ENCODE measurements at regions not wholly inside any gene's neighbourhood (a gene's known extent, or its start where the extent isn't known, plus 50 kb on each side); places are given as distances from the start of the nearest gene placed in this dataset.

DNA sequence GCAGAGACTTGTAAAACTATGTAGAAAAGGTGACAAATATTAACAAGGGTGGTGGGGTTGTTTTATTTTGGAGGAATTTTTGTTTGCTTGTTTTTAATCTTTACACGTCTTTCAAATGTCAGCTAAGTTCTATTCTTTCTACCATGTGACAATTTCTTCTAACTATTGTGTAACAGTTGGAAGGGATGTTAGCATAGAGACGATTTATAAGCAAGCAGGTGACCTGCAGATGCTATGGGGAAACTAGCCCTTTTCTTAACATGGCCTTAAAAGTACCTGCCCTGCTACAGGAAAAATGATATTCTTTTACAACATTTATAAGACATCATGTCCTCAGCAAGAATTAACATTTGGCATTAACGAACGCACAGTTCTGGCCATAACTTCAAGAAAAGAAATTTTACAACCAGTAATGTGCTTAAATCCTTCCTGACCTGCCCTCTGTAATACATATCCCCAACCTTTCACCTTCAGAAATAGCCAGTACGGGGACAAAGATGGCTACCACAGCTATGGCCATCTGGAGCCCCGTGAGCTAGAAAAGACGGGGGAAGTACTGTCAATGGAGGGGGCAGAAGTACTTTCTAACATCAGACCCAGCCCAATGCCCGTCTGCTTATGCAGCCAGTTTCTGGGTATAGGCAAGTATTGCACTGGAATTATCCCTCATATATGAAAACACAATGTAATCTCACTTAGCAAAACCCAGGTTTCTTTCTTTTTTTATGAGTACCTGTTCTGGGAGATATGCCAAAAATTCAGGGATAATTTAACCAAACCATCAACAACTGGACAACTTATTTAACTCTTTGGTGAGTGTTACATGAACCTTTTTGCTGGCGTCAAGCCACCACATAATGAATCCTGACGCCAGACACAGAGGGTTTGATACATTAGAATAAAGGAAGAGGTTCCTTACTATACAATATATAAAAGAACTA lies 67.7 kb upstream of the NR2F2 start:
- ATAC-seq (no peak), DNase-seq (no peak)
- no peak overlapping the region for H3K4me3 ChIP-seq

DNA sequence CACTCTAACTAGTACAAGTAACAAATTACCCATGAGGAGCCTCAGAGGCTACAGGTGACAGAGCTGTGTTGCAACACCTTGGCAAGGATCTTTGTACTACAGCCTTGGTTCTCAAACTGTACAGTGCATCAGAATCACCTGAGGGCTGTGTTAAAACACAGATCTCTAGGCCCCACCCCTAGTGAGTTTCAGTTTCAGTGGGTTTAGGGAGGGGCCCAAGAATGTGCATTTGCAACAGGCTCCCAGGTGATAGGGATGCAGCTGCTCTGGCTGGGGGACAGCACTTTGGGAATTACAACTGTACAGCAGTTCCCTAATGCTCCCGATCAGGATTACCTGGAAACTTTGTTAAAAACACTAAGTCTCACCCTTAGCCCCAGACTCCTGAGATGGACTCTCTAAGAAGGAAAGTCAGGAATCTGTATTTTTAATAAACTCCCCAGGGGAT lies 66.1 kb upstream of the NR2F2 start:
- intact Hi-C loops (cut with DNase I): no loop called here
- H3K4me1 ChIP-seq: peaks cover 45% of the 10 kb centered on the region
- 50 to 69% methylated on average over 1 of the region's 1 CpG for WGBS, 2 donors
- H3K27me3 ChIP-seq: no peaks in the 10 kb centered on the region
- DNase-seq (peak; percentile 45 to 83 (median 64)), ATAC-seq (peak; percentile 89)
- no peaks in the 10 kb centered on the region for H3K36me3 ChIP-seq (replicated peaks in 1 of 2; ENCODE audit: insufficient read depth in 1 of 2, low read depth in 2 of 2)
- H3K4me3 ChIP-seq: no peak overlapping the region
- no peaks in the 10 kb centered on the region for H3K9me3 ChIP-seq
- TF ChIP-seq POLR2A (IDR thresholded peaks at IDR 0.05): peak in 1 of 3 donors; percentile 30
- TF ChIP-seq, protein P1, sequence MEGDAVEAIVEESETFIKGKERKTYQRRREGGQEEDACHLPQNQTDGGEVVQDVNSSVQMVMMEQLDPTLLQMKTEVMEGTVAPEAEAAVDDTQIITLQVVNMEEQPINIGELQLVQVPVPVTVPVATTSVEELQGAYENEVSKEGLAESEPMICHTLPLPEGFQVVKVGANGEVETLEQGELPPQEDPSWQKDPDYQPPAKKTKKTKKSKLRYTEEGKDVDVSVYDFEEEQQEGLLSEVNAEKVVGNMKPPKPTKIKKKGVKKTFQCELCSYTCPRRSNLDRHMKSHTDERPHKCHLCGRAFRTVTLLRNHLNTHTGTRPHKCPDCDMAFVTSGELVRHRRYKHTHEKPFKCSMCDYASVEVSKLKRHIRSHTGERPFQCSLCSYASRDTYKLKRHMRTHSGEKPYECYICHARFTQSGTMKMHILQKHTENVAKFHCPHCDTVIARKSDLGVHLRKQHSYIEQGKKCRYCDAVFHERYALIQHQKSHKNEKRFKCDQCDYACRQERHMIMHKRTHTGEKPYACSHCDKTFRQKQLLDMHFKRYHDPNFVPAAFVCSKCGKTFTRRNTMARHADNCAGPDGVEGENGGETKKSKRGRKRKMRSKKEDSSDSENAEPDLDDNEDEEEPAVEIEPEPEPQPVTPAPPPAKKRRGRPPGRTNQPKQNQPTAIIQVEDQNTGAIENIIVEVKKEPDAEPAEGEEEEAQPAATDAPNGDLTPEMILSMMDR (IDR thresholded peaks at IDR 0.05): no peak
- peak overlapping the region; percentile 49 to 77 (median 73) for H3K27ac ChIP-seq

More for the DNA sequence above, 67.7 kb upstream of the NR2F2 start:
- Histone ChIP-seq H3K4me1 (peaks cover 45% of the 10 kb centered on the region), H3K36me3 (replicated peaks in 1 of 2; ENCODE audit: insufficient read depth in 1 of 2, low read depth in 2 of 2) (no peaks in the 10 kb centered on the region), H3K27me3 (no peaks in the 10 kb centered on the region), H3K9me3 (no peaks in the 10 kb centered on the region), H3K27ac (peak overlapping the region in 3 of 4 donors; percentile 21 to 77 (median 76))
- TF ChIP-seq POLR2A (IDR thresholded peaks at IDR 0.05): no peak
- TF ChIP-seq, protein P1 (IDR thresholded peaks at IDR 0.05): no peak
- 63 to 71% methylated on average over 10 of the region's 10 CpGs for WGBS, 2 donors
- intact Hi-C loops (cut with DNase I): no loop called here

DNA sequence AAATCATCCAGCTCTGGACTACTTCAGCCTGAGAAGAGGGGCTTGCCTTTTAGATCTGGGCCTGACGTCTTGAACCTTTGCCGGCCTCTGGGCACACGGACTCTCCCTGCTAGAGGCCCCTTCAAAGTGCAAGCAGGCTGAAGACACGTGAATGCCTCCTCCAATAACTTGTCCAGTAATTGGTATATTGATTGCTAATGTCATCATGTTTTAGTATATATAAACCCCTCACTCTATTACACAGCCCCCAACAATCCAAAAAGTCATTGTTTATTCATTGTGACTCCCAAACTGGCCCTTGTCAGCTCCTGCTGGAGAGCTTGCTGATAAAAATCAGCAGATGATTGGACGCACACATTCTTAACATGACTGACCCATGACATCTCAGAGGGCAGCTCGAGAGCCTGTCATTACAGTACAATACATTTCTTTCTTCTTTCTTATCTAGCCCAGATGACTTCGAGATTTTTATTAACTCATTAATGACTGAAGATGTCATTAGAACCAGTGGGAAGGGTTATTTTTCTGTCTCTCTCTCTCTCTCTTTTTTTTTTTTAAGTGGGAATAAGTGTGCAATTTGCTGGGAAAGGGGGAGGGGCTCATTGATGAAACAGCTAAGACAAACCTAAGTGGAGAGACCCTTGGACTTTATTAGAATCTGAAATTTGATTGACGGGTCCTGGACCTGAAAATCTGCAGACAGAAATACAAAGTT lies 65.5 kb upstream of the NR2F2 start:
- Histone ChIP-seq H3K4me3 (no peak overlapping the region), H3K27ac (peak overlapping the region; percentile 49 to 77 (median 73)), H3K4me1 (peaks cover 45% of the 10 kb centered on the region), H3K9me3 (no peaks in the 10 kb centered on the region), H3K27me3 (no peaks in the 10 kb centered on the region), H3K36me3 (replicated peaks in 1 of 2; ENCODE audit: insufficient read depth in 1 of 2, low read depth in 2 of 2) (no peaks in the 10 kb centered on the region)
- TF ChIP-seq, protein P1 (IDR thresholded peaks at IDR 0.05): no peak
- TF ChIP-seq POLR2A (IDR thresholded peaks at IDR 0.05): no peak
- intact Hi-C loops (cut with DNase I): no loop called here
- ATAC-seq (peak; percentile 71), DNase-seq (peak in 1 of 4 donors; percentile 15)
- 34 to 55% methylated on average over 8 of the region's 8 CpGs for WGBS, 2 donors

DNA sequence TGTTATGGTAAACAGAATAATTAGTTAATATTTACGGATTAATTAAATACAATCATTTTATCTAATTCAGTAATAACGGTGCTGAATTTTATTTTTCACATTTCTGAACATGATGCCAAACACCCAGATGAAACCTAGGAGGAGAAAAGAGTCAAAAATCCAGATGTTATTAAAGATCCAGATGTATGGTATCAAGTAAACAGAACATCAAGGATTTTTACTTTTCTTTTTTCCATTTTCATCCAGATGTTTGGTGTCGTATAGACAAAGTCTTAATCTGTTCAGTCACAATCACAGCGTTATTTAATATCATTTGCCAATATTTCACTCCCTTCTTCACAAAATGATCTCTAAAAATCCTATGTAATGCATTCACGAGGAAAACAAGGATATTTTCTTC lies 64.0 kb upstream of the NR2F2 start:
- Histone ChIP-seq H3K4me3 (no peak overlapping the region), H3K27me3 (no peaks in the 10 kb centered on the region), H3K9me3 (no peaks in the 10 kb centered on the region), H3K27ac (peak overlapping the region in 2 of 4 donors; percentile 76 to 77), H3K36me3 (replicated peaks in 1 of 2; ENCODE audit: insufficient read depth in 1 of 2, low read depth in 2 of 2) (no peaks in the 10 kb centered on the region), H3K4me1 (peaks cover 36% of the 10 kb centered on the region)
- intact Hi-C loops (cut with DNase I): no loop called here
- WGBS, 2 donors: 81 to 83% methylated on average over 5 of the region's 5 CpGs
- DNase-seq: no peak
- ATAC-seq: no peak
- no peak for TF ChIP-seq POLR2A (IDR thresholded peaks at IDR 0.05)
- TF ChIP-seq, protein P1 (IDR thresholded peaks at IDR 0.05): no peak

Measured in body of pancreas (tissue), 4 donors.